NCI-H1092 treated with DMSO at 0.1 percent for 48 hours (cell line): ENCODE measurements at regions not wholly inside any gene's neighbourhood (a gene's known extent, or its start where the extent isn't known, plus 50 kb on each side); places are given as distances from the start of the nearest gene placed in this dataset.

Source experiments
- DNase-seq: peaks from one replicate; lab custom pipeline; 2025; lab: John Stamatoyannopoulos, UW

GRCh38 chr21:34022627-34023335, 50.6 kb upstream of the MRPS6 start:
- no peak for DNase-seq

GRCh38 chr21:34021726-34022125, 51.7 kb upstream of the MRPS6 start:
- DNase-seq, result no peak

- no peak for DNase-seq
These were observed 52.3 kb upstream of the MRPS6 start for GRCh38 chr21:34020983-34021553.

GRCh38 chr21:34020005-34020847, 53.2 kb upstream of the MRPS6 start:
- DNase-seq, result no peak

GRCh38 chr21:34019402-34019801, 54.0 kb upstream of the MRPS6 start:
- no peak for DNase-seq

GRCh38 chr21:34018910-34019309, 54.5 kb upstream of the MRPS6 start:
- DNase-seq, result no peak

- no peak for DNase-seq
These were observed 55.2 kb upstream of the MRPS6 start for GRCh38 chr21:34018185-34018584.

- no peak for DNase-seq
These were observed 56.1 kb upstream of the MRPS6 start for GRCh38 chr21:34017039-34017961.

- no peak for DNase-seq
These were observed 60.7 kb upstream of the MRPS6 start for GRCh38 chr21:34012640-34013039.

GRCh38 chr21:34011660-34012059, 61.7 kb upstream of the MRPS6 start:
- no peak for DNase-seq

GRCh38 chr21:34009193-34009592, 64.2 kb upstream of the MRPS6 start:
- DNase-seq, result no peak

- DNase-seq, result no peak
These were observed 64.8 kb upstream of the MRPS6 start for GRCh38 chr21:34008618-34009017.

GRCh38 chr21:34006611-34007168, 66.7 kb upstream of the MRPS6 start:
- no peak for DNase-seq

- no peak for DNase-seq
These were observed 68.4 kb upstream of the MRPS6 start for GRCh38 chr21:34004974-34005373.

- no peak for DNase-seq
These were observed 69.1 kb upstream of the MRPS6 start for GRCh38 chr21:34004013-34004938.

- DNase-seq, result no peak
These were observed 70.0 kb upstream of the MRPS6 start for GRCh38 chr21:34003428-34003827.

GRCh38 chr21:34000375-34000774, 73.0 kb upstream of the MRPS6 start:
- DNase-seq, result no peak

- no peak for DNase-seq
These were observed 74.6 kb upstream of the MRPS6 start for GRCh38 chr21:33998809-33999208.

- no peak for DNase-seq
These were observed 75.0 kb upstream of the MRPS6 start for GRCh38 chr21:33998402-33998801.

GRCh38 chr21:33997436-33997835, 75.9 kb upstream of the MRPS6 start:
- no peak for DNase-seq

GRCh38 chr21:33994373-33994772, 78.8 kb upstream of the ATP5PO start:
- DNase-seq, result no peak
